ENCODE measurements at regions not wholly inside any gene's neighbourhood (a gene's known extent, or its start where the extent isn't known, plus 50 kb on each side); places are given as distances from the start of the nearest gene placed in this dataset.

GRCh38 chr6:71486461-71486860 lies 197.8 kb downstream of the OGFRL1 start:
- TF ChIP-seq CTCF (IDR thresholded peaks at IDR 0.05) (no peak), POLR2AphosphoS5 (IDR thresholded peaks at IDR 0.05) (no peak)

Data from prostate gland (tissue), 2 donors.